NK-92 treated with Interleukin-12 subunit alpha and Interleukin-12 subunit beta, amount 100 ng/mL, for 24 hours (cell line): ENCODE measurements at regions not wholly inside any gene's neighbourhood (a gene's known extent, or its start where the extent isn't known, plus 50 kb on each side); places are given as distances from the start of the nearest gene placed in this dataset.
"Not testable (repeated sequence)": the region's sequence is repeated elsewhere in the genome, so short reads cannot be mapped to it uniquely, and the experiment has no call there.

ENCODE experiments used
- DNase-seq: peaks from one replicate; lab custom pipeline; 2025; lab: John Stamatoyannopoulos, UW

GRCh38 chr11:70592641-70593165, 194.4 kb downstream of the CTTN start:
- DNase-seq = no peak

- DNase-seq = no peak
Measured at GRCh38 chr11:70593446-70593983, 195.2 kb downstream of the CTTN start.

GRCh38 chr11:70594031-70594430, 195.7 kb downstream of the CTTN start:
- DNase-seq = no peak

GRCh38 chr11:70594606-70595005, 196.3 kb downstream of the CTTN start:
- no peak for DNase-seq

- no peak for DNase-seq
Measured at GRCh38 chr11:70595016-70595415, 196.7 kb downstream of the CTTN start.

GRCh38 chr11:70595452-70595851, 197.1 kb downstream of the CTTN start:
- DNase-seq = no peak

GRCh38 chr11:70596091-70596490, 197.8 kb downstream of the CTTN start:
- DNase-seq = no peak

- no peak for DNase-seq
Measured at GRCh38 chr11:70597006-70597555, 198.8 kb downstream of the CTTN start.

GRCh38 chr11:70597751-70598625, 199.7 kb downstream of the CTTN start:
- DNase-seq = no peak

GRCh38 chr11:70600911-70601415, 202.6 kb downstream of the CTTN start:
- DNase-seq = not testable (repeated sequence)

- no peak for DNase-seq
Measured at GRCh38 chr11:70601861-70602538, 203.7 kb downstream of the CTTN start.

GRCh38 chr11:70603114-70603755, 204.9 kb downstream of the CTTN start:
- DNase-seq = no peak

- DNase-seq = no peak
Measured at GRCh38 chr11:70603756-70604211, 205.5 kb downstream of the CTTN start.

- no peak for DNase-seq
Measured at GRCh38 chr11:70604221-70604620, 205.9 kb downstream of the CTTN start.

GRCh38 chr11:70604630-70605467, 206.5 kb downstream of the CTTN start:
- DNase-seq = no peak

GRCh38 chr11:70605468-70605815, 207.1 kb downstream of the CTTN start:
- DNase-seq = no peak

- DNase-seq = no peak
Measured at GRCh38 chr11:70605846-70606245, 207.5 kb downstream of the CTTN start.

GRCh38 chr11:70606248-70606950, 208.1 kb downstream of the CTTN start:
- DNase-seq = no peak

GRCh38 chr11:70606951-70607330, 208.6 kb downstream of the CTTN start:
- DNase-seq = no peak

- DNase-seq = no peak
Measured at GRCh38 chr11:70607561-70607960, 209.2 kb downstream of the CTTN start.
